PC-3 (cell line): ENCODE measurements at regions not wholly inside any gene's neighbourhood (a gene's known extent, or its start where the extent isn't known, plus 50 kb on each side); places are given as distances from the start of the nearest gene placed in this dataset.

Experiments
- EZH2 ChIP-seq: fragments of 300-600 bp; sonication (generic); IDR thresholded peaks from one replicate; pipeline ENCODE4 v1.6.1; 2017; ENCODE audit warnings: antibody characterized with exemption, mild to moderate bottlenecking, low read length; ENCODE audit not compliant: unreplicated experiment
- TF ChIP-seq, protein P1 (sequence below): fragments of 300-600 bp; sonication (generic); conservative IDR thresholded peaks from 2 replicates; pipeline ENCODE4 v1.5.1; 2017; ENCODE audit warnings: antibody characterized with exemption, low read depth, mild to moderate bottlenecking, low read length

GRCh38 chr14:24688030-24688658, 54.2 kb upstream of the GZMB start:
- TF ChIP-seq, protein P1, sequence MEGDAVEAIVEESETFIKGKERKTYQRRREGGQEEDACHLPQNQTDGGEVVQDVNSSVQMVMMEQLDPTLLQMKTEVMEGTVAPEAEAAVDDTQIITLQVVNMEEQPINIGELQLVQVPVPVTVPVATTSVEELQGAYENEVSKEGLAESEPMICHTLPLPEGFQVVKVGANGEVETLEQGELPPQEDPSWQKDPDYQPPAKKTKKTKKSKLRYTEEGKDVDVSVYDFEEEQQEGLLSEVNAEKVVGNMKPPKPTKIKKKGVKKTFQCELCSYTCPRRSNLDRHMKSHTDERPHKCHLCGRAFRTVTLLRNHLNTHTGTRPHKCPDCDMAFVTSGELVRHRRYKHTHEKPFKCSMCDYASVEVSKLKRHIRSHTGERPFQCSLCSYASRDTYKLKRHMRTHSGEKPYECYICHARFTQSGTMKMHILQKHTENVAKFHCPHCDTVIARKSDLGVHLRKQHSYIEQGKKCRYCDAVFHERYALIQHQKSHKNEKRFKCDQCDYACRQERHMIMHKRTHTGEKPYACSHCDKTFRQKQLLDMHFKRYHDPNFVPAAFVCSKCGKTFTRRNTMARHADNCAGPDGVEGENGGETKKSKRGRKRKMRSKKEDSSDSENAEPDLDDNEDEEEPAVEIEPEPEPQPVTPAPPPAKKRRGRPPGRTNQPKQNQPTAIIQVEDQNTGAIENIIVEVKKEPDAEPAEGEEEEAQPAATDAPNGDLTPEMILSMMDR = no peak
- TF ChIP-seq EZH2 = no peak
